HG02623 (cell line): ENCODE measurements at regions not wholly inside any gene's neighbourhood (a gene's known extent, or its start where the extent isn't known, plus 50 kb on each side); places are given as distances from the start of the nearest gene placed in this dataset.

Experiments used
- ATAC-seq: cut with Tn5 transposase; IDR thresholded peaks from one replicate; pipeline ENCODE4 v1.9.1; 2021; ENCODE audit warnings: moderate library complexity; ENCODE audit not compliant: unreplicated experiment

DNA sequence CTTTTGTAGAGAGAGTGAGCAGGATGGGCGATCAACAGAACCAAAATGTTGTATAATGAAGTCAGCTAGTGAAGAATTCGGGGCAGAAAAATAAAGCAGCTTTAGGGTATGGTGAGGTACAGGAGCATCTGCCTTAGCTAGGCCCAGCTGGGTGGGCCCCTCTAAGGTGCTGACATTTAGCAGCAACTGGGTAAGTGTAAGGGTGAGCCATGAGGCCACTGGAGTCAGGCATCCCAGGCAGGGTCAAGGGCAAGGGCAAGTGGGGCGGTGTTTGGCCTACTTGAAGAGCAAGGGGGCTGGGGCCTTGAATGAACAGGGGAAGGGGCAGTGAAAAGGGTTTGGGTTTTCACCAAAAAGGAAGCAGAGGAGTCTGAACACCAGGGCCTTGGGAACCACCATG, 583.6 kb downstream of the BCL11B start:
- ATAC-seq, result no peak

- ATAC-seq, result no peak
Measured at GRCh38 chr14:98689951-98690350, 582.0 kb downstream of the BCL11B start.

DNA sequence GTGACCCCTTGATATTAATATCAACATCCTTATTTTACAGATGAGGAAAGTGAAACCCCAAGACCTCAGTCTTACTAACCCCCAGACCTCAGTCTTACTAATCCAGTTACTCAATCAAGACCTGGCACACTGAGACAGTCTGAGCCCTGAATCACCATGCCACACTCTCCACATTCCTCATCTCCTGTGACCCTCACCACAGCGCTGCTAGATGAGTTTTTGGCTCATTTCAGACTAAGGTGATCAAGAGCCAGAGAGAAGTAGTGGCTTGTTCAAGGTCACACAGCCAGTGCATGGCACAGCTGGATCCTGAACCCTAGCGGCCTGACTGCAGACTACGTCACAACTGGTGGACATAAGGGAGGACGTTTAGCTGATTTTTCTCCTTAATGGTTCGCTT, 579.2 kb downstream of the BCL11B start:
- no peak for ATAC-seq

DNA sequence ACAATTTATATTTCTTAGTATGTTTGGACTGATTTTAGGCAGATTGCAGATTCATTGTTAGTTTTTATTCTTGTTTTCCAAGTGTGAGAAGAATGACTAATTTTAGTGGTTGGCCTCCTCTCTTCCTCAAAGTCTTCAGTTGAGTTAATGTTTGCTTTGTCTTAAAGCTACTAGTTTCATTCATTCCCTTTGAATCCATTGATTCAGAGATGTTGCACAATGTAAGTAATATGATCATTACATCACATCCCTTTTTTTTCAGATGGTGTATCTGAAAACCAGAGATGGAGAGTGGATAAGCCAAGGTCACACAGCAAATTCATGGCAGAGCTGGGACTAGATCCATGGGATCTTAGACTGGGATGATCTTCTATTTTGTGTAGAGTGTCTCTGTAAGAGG, 577.5 kb downstream of the BCL11B start:
- no peak for ATAC-seq

DNA sequence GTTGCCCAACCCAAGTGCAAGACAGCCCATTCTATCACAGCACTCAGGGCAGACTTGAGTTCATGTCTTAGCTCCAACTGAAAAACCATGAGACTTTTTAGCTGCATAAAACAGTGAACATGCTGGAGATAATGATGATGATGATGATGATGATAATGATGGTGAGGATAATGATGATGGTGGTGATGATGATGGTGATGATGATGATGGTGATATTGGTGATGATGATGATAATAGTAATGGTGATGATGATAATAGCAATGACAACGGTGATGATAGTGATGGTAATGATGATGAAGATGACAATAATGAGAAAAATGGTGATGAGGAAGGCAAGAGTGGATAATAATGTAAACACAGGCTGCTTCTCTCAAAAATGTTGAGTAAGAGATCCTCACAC, 576.2 kb downstream of the BCL11B start:
- no peak for ATAC-seq

DNA sequence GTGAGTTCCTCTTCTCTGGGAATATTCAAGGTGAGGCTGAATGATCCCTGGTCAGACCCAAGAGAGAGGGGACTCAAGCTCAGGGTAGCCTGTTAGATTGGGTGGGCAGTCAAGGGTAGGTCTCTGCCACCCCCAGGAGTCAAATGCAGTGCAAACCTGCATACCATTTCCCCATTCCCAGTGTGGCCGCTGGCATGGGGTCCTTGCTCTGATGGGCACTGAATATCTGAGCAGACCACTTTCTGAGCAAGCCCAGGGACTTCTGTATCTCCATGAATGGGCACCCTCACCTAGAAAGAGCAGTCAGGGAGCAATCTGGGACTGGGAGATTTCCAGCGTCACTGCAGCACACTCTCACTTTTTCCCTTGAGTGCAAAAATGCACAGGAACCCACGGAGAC, 573.7 kb downstream of the BCL11B start:
- no peak for ATAC-seq

- ATAC-seq, result no peak
Measured at GRCh38 chr14:98700748-98701147, 571.2 kb downstream of the BCL11B start.

GRCh38 chr14:98701377-98701776, 570.6 kb downstream of the BCL11B start:
- no peak for ATAC-seq

GRCh38 chr14:98704441-98704840, 567.6 kb downstream of the BCL11B start:
- no peak for ATAC-seq

GRCh38 chr14:98705871-98706300, 566.1 kb downstream of the BCL11B start:
- ATAC-seq, result no peak

GRCh38 chr14:98707522-98707921, 564.5 kb downstream of the BCL11B start:
- ATAC-seq, result no peak

- no peak for ATAC-seq
Measured at GRCh38 chr14:98708555-98708954, 563.4 kb downstream of the BCL11B start.

DNA sequence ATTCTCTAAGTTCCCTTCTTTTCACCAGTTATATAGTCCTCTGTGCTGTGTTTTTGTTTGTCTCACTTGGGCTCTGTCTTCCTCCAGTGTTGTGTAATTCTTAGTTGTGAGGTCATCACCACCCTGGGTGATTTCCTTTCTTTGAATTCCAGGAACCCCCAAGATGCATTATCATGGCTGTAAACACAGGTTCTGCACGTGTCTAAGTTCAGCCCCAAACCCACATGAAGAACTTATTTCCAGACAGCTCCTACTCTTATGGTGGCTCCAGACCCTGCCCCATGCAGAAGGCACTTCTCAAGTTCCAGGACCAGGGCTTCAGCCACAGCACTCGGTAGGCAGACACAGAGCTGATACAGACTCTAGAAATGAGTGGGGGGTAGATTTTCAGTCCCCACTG, 560.5 kb downstream of the BCL11B start:
- ATAC-seq, result no peak

DNA sequence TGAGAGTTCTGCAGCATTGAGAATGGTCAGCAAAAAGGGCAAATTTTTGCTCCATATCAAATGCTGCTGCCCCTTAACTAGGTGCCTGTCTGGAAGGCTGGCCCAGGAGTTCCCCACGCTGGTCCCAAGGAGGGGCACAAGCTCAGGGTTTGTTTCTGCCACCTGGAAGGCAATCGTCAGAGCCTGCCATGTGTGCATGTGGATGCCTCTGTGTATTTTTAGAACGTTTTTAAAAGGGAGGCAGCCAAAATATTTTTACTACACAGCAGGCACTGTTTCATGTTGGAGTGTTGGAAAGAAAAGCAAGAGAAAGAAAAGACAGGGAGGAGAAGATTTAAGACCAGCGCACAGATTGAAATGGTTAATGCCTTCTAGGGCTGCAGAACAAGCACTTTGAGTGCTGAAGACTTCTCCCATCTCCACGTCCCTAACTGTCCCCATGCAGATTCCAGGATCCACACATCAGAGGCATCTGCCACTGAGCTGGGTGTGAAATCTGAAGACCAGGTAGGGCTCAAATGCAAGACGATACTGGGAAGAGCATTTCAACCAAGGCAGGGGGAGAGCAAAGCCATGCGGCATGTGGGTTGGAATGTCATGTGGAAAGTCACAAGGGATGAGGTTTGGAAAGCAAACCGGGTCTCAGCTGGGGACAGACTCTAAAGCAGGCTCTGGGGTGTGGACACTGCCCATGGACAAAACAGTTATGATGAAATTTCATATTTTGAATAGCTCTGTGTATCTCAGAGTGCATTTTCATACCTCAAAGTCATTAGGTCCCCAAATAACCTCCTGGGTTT, 557.2 kb downstream of the BCL11B start:
- no peak for ATAC-seq

DNA sequence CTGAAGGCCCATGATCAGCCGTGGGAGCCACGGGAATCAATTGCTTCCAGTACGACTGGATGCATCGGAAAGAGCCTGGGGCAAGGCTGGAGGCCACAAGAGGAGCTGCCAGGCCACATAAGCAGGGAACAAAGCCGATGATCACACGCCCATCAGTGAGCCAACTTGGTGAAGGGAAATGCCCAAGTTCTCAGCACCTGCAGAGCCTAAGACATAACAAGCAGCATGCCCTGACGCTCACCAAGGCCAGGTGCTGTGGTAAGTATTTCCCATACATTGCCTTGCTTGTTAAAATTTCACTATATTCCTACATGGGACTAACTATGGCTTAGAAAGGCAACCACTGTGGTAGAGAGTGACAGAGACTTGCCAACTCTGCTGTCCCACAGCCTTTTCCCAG, 555.9 kb downstream of the BCL11B start:
- ATAC-seq, result no peak

- ATAC-seq, result no peak
Measured at GRCh38 chr14:98721061-98721460, 550.9 kb downstream of the BCL11B start.

GRCh38 chr14:98724734-98725133, 547.3 kb downstream of the BCL11B start:
- no peak for ATAC-seq

DNA sequence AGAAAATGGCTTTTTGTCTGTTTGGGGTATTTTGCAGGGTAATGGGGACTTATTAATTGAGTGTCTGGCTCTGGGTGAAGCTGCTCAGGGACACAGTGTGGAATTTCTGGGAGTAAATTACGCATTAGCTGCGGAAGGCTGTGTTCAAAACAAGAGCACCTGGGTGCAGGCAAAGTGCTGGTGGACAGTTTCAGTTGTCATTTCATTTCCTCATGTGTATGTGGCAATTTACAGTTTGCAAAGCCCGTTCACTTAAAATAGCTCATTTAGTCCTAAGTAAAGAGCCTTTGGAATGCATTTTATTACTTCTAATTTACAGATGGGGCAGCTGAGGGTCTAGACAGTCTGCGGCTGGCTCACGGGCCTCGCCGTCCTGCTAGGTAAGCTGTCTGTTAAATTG, 546.8 kb downstream of the BCL11B start:
- ATAC-seq, result no peak

- ATAC-seq, result no peak
Measured at GRCh38 chr14:98725676-98726075, 546.3 kb downstream of the BCL11B start.

DNA sequence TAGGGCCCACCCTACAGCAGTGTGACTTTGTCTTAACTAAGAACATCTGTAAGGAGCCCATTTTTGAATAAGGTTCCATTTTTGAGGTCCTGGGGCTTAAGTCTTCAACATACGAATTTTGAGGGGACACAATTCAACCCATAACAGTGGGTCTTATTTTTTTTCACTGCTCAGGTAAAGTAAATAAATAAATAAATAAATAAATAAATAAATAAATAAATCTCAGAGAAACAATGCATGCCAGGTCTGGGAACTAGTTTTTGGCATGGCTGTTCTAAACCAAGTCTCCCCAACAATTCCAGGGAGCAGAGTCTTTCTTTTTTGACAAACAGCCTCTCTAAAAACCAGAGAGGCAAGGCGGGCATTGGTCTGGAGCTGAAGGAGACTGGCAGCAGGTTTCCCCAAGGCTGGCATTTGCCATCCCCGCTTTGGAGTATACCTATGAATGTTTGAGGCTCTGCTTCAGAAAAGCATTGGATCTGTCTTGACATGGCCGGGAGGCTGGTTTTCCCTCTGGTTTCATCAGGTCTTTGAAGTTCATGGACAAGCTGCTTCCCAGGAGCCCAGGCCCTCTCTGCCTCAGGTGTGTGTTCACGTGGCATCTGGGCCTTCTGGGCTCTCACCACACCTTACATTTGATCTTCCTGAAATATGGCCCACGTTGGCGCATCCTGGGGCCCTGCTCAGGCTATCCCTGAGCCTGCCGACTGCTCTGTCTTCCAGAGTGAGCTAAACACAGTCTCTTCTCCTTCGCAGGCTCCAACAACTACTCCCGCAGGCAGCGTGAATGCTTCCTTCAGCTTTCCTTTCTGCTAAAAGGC, 545.2 kb downstream of the BCL11B start:
- ATAC-seq, result no peak

DNA sequence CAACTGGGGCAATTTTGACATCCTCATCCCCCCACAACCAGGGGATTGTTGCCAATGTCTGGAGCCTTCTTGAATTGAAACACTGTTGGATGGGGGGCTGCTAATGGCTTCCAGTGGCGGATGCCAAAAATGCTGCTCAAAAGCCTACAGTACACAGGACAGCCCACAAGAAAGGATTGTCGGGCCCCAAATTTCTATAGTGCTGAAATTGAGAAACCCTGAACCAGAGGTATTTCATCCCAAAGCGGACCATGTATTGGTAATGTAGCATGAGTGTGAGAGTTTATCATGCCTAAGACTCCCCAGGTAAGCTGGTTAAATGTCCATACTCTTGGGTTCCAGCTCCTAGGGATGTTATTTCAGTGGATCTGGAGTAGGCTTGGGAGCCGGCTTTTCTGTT, 544.0 kb downstream of the BCL11B start:
- ATAC-seq, result no peak

- no peak for ATAC-seq
Measured at GRCh38 chr14:98728836-98729235, 543.2 kb downstream of the BCL11B start.
